GM21360 (cell line): ENCODE measurements at regions not wholly inside any gene's neighbourhood (a gene's known extent, or its start where the extent isn't known, plus 50 kb on each side); places are given as distances from the start of the nearest gene placed in this dataset.
"Not testable (repeated sequence)": the region's sequence is repeated elsewhere in the genome, so short reads cannot be mapped to it uniquely, and the experiment has no call there.

Experiments used
- ATAC-seq: cut with Tn5 transposase; IDR thresholded peaks from one replicate; pipeline ENCODE4 v1.9.1; 2021; ENCODE audit warnings: mild to moderate bottlenecking, moderate library complexity; ENCODE audit not compliant: unreplicated experiment

DNA sequence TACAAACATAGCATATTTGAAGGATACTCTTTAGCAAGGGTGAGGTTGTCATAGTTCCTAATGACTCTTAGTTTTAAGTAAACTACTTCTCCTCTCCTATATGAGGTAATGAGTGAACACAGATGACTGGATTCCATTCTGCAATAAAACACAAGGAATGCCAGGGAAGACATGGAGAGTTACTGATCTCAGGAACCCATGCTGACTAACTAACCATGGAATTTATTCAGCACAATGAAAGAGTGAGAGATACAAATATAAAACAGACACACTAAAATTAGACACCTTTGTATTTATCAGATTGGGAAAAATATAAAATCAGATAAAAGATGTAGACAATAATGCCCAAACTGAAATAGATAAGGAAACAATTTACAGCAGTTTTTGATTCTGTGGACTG, 1525.9 kb upstream of the SLC10A2 start:
- no peak for ATAC-seq

DNA sequence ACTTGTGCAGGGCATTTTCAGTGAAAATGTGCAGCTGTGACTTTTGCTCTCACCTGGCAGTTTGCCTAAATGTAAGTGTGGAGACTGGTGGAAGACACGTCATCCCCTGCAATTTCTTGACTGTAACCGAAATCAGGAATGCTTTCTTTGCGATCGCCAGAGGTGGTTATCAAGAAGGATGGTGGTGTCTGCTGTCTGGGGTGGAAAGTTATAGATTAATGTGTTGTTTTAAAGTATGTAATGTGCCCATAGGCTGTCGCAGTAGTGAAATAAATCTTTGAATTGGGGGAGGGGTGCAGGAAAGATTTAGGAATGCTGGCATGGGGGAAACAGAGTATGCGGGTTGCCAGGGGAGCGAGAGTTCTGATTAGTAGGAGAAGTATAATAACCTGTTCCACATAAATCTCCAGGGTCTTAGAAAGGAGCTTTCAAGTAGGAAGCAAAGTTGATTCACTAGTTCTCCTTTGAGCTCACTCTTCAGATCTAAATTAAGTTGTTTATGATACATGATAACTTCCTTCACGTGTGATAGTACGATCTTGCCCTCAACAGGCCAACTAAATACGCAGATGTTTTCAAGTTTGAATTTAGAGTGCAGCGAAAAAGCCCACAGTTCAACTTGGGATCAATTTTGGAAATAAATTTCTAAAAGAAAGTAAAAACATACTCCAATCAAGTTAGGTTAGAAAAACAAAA, 1520.0 kb upstream of the SLC10A2 start:
- no peak for ATAC-seq

DNA sequence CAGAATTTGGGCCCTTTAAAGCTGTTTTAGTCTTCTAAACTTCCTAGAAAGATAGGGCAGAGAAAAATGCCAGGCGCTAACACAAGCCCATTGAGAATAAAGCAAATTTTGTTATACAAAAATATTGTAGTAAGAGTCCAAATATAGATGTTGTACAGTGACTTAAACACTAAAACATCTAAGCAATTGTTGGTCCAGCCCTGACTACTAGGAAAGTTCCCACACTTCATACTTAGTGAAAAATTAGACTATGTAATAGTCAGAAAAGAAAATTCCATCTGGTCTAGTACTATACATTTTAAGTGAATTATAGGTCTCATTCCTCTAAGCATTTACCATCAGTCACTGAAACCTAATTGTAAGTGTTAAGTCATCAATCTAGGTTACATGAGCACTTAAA, 1518.3 kb upstream of the SLC10A2 start:
- no peak for ATAC-seq

DNA sequence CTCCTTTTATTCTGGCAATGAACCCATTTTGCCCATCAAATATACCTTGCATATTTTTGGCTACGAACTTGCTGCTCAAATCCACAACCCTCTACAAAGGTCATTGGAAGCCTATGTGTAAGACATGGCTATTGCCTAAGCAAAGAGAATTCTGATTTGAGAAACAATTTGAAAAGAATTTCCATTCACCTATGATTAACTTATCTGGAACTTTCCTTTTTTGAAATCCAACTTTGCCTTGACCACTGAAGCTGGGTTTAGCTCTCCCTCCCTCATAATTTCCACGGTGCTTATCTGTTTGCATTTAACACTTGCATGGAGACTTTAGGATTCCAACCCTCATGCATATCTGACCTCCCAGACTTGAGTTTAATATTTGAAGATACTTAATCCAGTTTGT, 1514.7 kb upstream of the SLC10A2 start:
- ATAC-seq: no peak

DNA sequence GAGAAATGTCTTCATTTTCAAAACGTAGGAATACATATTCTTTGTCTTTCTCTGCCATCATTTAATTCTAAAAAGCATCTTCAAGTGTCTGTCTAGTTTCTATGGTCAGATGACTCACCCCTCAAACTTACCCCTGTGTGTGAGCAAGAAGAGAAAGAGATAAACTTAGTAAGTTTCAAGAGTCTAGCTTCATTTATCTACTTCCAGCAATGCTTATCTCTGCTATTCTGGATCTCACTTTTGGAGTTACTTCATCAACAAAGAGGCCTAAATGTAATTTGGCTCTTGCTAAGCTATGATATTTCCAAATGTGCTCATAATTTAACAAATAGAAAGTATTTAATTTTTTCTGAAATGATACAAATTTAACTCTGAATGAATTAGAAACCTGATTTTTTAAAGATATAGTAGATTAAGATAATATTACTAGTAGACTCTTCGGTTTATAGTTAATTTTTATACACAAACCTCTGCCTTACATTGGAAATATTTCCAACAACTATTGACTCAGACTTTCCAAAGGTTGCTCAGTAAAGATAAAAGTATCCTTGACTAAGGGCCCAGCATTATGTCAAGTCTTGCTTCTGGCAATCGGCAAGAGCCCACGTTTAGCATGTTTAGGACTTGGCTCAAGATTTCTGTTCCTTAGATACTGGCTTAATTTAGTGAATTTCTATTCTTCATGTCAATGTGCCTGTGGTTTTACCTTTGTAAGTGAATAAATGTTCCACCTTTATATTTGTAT, 1511.0 kb upstream of the SLC10A2 start:
- no peak for ATAC-seq

DNA sequence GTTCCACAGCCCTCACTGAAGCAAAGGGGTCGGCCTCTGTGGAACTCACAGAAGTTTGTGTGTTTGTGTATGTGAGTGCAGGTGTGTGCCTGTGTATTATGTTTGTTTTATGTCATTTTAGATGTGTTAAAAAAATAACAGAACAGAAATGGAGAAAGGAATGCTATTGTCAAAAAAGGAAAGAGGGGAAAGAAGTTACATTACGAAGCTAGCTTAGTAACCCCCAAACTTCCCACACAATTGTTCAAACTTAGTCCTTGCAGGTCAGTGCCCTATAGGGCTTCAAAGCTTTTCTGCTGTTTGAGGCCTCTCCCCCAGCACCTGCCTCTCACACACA, 1505.6 kb upstream of the SLC10A2 start:
- ATAC-seq: no peak

DNA sequence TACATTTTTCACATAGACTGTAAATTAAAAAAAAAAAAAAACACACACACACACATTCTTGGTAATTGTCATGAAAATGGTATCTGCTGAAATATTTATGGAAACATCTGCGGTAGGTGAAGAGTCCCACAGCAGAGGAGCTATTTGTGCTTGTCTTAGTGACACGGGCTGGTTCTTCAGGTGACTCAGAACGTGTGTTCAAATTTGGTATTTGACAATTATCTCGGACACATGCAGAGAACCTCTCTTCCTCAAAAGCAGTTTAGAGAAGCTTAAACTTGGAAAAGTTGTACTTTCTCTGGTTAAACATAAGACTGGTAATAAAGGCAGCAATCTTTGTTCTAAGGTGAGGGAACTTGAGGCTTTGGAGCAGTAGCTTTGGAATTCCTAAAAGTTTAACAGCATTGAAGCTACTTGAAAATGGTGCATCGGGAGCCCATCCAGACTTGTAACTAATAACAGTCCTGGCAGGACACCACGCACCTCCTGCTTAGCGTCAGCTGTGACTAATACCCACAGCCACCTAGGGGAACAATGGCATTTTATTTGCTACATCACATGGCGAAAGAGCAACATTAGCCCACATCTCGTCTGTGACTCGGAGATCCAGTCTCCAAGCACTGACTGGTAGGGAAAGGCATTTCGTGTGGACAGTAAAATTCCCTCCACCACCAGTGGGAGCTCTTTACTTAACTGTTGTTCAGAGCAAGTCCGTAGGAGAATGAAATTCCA, 1505.1 kb upstream of the SLC10A2 start:
- no peak for ATAC-seq

DNA sequence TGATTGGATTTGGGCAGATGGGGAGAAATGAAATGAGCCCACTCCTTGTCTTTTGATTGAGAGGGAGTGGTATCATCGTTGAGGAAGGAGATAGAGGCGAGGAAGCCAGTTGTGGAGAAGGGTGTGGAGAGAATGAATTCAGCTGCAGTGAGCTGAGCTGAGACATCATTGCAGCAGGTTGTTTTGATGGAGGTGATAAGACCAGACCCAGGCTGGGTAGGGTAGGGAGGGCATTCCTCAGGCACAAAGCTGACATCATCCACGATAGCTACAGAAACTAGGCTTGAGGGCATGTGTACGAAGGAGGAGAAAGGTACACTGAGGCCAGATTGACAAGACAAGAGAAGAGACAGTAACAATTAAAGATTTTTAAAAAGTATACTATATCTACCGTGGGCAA, 1500.9 kb upstream of the SLC10A2 start:
- ATAC-seq: no peak

DNA sequence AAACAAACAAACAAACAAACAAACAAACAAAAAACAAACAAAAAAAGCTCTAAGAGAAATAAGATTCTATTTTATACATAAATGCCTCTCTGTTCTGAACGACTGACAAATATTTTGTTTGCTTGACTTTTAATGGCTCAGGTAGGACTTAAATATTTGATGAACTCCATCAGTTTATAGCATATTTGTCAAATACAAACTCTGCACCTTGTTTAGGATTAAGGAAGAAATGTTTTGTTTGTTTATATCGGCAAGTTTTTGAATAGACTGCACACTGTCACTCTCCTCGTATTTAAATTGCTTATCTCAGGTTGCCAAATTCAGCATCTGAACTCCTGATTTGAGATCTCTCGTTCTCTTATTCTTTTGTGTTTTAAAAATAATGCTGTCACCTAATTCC, 1499.7 kb upstream of the SLC10A2 start:
- ATAC-seq: no peak

DNA sequence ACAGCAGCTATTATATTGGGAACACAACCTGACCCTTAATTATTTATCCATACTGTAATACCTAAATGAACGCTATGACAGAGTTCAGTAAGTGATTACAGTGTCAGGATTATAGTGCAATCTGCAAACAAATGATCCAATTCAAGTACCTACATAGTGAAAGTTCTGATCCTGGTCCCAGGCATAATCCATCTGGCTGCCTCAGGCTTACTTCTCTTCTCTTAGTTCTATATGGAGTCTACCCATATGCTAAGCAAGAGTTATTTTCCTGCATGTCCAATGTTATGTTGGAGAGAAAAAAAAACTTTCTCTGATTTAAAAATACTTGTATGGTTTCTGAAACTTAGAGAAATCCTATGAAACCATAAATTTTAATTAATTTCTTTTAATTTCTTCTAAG, 1487.7 kb upstream of the SLC10A2 start:
- no peak for ATAC-seq

DNA sequence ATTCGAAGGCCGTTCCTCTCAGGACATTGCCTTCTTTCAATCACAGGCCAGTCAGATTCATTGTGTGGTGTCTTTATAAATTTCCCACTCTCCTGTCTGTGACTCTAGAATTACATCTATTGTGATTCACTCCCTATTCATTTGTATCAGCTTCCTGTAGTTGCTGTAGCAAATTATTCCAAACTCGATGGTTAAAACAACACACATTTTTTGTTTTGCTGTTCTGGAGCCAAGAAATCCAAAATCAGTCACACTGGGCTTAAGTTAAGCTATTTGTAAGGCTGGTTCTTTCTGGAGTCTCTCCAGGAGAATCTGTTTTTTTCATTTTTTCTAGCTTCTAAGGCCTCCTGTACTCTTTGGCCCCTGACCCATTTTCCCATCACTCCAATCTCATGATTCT, 1487.0 kb upstream of the SLC10A2 start:
- ATAC-seq: no peak

DNA sequence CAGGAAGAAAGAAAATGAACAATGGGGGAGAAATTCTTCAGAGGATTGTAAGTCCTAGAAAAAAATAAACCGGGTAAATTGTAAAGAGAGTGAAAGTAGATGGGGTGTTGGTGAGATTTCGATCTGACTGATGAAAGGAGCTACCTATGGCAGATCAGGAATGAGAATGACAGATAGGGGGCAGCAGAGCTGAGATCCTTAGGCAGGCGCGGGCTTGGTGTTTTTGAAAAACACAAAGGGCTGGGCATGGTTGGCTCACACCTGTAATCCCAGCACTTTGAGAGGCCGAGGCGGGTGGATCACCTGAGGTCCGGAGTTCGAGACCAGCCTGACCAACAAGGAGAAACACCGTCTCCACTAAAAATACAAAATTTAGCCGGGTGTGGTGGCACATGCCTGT, 1468.6 kb upstream of the SLC10A2 start:
- ATAC-seq: no peak

DNA sequence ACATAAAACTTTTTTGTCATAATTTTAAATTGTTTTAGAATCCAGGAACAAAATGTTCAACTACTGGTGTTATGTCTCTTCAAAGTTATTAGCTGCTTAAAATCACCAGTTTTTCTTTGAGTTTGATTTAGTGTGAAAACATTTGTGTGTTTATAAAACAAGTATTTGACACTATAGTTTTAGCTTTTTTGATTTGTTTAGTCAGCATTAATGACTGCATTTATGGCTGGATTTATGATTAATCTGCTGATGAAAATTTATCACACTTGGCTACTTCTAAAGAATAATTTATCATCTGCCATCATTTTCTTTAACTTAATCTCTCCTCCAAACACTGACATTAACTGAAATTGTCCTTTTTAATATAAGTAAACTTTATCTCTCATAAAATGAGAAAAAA, 1465.9 kb upstream of the SLC10A2 start:
- ATAC-seq: no peak

DNA sequence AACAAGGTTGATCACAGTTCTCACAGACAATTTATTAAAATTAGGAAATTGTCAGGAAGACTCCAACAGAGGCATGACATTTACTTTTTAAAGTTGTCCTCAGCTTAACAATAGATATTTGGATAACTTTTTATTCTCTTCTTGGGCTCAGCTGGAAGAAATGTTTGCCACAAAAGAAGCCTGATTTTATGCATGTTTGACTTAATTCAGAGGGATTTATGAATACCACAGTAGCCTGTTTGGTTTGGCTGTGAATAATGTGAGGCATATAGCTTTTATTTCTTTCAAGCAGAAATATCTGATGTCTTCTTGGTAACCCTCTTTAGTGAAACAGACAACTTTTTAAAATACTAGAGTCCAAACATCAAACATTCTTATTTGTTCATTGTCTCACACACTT, 1464.5 kb upstream of the SLC10A2 start:
- ATAC-seq: no peak

DNA sequence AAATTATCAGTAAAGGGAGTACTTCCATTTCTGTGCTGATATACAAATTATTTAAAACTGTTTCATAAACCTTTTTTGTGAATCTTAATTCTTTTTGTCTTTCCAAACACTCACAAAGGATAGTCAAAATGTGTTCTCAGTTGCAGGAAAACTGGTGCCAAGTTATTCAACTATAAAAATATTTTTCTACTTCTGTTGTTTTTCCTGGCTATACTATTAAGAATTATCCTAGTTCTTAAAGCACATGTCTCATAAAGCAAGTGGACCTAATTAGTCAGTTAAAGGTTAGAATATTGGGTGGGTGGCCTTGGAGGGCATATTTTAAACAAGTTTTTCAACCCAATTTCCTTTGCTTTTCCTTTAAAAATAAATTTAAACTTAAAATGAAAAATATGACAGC, 1460.3 kb upstream of the SLC10A2 start:
- ATAC-seq: no peak

DNA sequence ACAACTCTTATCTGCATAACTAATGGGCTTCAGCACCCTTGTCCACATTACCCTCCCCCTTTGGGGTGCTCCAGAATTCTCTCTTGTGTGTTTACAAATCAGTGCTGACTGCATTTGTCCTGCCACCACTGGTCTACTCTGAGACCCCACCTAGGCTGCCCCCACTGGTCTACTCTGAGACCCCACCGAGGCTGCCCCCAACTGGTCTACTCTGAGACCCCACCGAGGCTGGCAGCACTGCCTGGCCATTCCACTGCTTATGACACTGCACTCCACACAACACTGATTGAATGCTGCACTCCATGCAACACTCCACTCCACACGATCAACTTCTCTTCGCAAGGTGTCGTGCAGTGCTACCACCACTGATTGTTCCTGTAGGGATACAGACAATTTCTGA, 1459.2 kb upstream of the SLC10A2 start:
- no peak for ATAC-seq

DNA sequence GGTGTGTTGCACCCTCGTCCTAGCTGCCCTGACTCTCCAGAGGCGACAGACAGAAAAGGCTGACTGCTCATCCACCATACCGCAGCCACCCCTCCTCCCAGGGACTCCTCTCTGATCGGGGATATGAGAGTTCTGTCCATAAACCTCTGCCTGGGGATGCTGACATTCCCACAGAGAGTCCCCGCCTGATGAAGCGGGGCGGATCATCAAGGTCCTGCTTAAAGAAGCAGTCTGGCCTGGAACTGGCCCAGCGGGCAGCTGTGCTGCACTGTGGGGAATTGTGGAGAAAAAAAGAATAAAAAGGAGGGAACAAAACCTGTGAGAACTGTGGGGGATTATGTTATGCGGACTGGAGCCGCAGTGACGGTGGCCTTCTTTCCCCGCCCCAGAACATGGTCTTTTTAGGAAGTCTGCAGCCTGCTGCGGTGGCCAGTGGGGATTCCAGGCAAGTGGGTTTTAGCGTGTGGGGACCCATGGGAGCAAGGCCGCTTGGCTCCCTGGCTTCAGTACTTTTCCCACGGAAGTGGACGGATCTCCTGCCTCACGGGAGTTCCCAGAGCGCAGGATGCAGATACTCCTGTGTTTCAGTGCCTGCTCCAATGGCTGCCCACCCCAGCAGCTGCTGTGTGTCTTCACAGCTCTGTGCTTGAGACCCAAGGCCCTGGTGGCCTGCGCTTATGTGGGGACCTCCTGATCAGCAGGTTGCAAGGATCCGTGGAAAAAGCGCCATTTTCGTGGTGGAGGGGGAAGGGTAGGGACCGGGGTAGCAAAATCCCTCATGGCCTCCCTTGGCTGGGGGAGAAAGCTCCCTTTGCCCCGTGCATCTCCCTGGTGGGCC, 1456.2 kb upstream of the SLC10A2 start:
- no peak for ATAC-seq

DNA sequence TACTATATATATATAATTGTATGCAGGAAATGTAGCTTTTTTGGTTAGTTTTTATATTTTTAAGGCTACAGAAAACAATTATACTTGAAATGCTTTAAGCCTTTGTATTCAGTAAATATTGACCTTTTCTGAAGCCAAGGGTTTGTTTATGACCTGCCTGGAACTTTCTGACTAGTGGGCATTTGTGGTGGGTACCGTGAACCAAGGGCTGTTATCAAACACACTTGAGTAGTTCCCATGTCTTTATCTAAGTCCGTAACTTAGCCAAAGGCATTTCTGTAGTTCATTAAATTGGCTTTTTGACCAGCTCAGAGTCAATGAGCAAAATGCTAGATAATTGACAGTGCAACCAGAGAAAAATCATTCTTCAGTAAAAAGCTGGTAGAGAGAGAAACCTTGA, 1444.2 kb upstream of the SLC10A2 start:
- ATAC-seq: no peak

DNA sequence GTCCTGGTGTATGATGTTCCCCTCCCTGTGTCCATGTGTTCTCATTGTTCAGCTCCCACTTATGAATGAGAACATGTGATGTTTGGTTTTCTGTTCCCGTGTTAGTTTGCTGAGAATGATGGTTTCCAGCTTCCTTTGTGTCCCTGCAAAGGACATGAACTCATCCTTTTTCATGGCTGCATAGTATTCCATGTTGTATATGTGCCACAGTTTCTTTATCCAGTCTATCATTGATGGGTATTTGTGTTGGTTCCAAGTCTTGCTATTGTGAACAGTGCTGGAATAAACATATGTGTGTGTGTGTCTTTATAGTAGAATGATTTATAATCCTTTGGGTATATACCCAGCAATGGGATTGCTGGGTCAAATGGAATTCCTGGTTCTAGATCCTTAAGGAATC, 1427.3 kb upstream of the SLC10A2 start:
- ATAC-seq: not testable (repeated sequence)

DNA sequence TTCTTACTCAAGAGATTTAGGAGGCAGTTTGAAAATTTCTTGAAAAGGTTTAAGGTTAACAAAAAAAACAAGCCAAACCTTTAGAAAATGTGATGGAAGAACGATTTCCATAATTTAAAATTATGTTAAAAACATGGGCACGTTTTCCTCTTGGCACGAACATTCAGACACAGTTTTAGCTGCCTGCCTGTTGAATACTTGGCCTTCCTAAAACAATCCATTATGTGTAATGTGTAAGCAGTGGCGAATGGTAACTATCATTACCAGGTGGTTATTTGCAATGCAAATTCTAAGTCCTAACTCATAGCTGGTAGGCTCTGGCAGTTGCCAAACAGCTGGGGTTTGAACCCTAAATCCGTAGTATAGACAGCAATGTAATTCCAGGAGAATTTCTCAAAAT, 1425.7 kb upstream of the SLC10A2 start:
- ATAC-seq: no peak

DNA sequence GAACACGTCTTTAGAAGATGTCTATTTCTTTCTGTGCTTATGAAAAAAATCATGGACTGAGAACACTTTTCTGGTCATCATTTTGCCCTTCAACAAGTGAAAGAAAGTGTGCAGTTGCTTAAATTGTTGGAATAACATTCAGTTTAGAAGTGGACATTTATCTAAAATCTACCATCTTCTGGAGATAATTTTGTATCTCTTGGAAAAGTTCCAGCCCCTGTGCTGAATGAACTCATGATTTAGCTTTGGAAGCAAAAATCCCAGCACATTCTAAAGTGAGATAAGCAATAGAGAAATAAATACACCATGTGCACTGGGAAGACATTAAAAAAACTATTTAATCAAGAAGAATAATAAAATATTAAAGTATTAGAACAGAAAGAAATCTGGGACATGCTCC, 1420.8 kb upstream of the SLC10A2 start:
- no peak for ATAC-seq
